GM10266 (cell line): ENCODE measurements at regions not wholly inside any gene's neighbourhood (a gene's known extent, or its start where the extent isn't known, plus 50 kb on each side); places are given as distances from the start of the nearest gene placed in this dataset.

Experiments used
- DNase-seq: peaks from one replicate; pipeline ENCODE4 v3.0.0; 2012; ENCODE audit errors: extremely low spot score
- TF ChIP-seq, protein P1 (sequence below): IDR thresholded peaks from 2 replicates; pipeline ENCODE4 v1.5.1; 2012; ENCODE audit warnings: mild to moderate bottlenecking, low read depth; ENCODE audit not compliant: control insufficient read depth, insufficient read depth; ENCODE audit errors: missing control alignments

DNA sequence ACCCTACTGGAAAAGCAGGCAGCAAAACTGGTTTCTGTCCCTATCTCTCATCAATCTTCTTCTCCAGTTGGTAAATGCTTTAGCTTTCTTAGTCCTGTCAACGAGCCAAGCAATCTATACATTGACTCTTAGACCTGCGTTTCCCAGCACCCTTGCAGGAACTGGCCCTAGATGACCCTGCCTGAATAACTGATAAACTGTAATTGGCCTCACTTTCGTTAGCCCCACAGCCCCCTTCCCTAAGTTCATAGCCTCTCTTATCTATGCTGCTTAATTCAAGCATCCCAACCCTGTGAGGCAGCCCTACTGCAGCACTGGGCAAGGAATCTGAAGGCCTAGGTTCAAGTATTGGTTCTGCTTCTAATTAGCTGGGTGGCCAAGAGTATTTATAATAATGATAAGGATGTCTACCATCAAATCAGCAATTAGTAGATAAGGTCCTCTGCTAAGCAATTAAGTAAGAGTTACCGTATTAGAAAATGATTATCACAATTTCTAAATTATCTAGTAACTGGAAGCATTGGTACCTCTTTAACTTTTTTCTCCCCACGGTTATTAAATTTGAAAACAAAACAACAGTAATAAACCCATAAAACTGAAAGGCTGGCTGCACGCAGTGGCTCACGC lies 86.4 kb upstream of the RMDN2 start:
- TF ChIP-seq, protein P1, sequence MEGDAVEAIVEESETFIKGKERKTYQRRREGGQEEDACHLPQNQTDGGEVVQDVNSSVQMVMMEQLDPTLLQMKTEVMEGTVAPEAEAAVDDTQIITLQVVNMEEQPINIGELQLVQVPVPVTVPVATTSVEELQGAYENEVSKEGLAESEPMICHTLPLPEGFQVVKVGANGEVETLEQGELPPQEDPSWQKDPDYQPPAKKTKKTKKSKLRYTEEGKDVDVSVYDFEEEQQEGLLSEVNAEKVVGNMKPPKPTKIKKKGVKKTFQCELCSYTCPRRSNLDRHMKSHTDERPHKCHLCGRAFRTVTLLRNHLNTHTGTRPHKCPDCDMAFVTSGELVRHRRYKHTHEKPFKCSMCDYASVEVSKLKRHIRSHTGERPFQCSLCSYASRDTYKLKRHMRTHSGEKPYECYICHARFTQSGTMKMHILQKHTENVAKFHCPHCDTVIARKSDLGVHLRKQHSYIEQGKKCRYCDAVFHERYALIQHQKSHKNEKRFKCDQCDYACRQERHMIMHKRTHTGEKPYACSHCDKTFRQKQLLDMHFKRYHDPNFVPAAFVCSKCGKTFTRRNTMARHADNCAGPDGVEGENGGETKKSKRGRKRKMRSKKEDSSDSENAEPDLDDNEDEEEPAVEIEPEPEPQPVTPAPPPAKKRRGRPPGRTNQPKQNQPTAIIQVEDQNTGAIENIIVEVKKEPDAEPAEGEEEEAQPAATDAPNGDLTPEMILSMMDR: no peak

DNA sequence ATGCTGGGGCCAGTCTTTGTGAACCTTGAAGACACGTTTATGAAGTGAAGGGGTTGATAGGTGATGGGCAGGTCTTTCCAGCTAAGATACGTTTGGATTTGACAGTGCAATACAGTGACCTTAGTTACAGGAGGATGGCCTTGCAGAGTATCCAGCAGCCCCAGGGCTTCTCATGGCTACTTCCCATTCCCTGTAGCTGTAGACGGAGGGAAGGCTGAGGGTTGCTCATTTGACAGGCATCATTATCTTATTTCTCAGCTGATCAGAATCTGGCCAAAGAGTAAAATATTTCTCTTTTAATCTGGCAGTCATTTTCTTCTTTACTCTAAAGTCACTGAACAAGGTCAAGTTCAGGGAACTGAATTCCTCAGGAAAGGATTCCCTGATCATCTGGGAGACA lies 85.1 kb upstream of the RMDN2 start:
- DNase-seq: no peak
- TF ChIP-seq, protein P1: no peak

More for the DNA sequence above, 86.4 kb upstream of the RMDN2 start:
- no peak for DNase-seq

DNA sequence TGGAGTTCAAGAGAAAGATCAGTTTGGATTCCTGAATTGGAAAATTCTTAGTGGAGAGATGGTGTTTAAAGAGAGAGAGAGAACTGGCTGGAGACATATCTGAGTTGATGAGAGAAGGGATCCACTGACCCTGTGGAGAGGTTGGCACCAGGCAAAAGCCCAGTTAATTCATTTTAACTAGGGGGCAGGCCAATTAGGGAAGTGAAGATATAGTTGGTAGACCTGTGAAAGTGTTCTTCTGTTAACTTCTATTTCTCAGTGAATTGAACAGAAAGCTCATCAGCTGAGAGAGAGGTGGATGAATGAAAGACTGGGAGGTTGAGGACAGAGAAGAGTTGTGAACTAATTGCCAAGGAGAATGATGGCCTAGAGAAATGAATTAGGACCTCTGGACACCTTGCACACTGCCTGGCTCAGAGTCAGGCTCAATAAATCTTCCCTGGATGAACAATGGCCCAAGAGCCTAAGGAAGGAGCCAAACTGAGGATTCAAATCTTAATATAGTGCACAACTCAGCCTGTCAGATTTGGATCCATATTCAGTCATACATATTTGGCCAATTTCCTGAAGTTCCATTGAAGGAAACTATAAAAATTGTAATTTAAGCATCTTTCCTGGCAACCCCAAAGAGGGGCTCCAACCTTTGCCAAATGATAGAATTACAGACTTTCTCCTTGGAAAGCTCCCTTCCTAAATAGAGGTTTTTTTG lies 82.2 kb upstream of the RMDN2 start:
- TF ChIP-seq, protein P1: no peak
- DNase-seq: no peak

DNA sequence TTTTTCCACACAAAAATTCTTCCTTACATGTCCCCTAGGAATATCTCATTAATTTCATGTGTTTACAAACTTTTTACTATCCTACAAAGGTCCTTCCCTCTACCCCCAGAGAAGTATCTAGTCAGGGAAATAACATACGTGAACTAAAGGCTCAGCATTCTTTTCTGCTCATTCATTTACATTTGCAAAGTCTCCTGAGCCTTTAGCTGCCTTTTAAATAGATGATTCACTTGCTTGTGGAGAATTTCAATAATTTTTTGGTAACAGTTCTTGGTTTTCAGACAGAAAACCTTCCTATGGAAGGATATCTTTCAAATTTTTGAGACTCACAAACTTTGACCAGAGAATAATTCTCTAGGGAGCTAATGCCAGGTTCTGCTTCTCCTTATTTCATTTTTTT lies 81.5 kb upstream of the RMDN2 start:
- TF ChIP-seq, protein P1: no peak
- DNase-seq: no peak

DNA sequence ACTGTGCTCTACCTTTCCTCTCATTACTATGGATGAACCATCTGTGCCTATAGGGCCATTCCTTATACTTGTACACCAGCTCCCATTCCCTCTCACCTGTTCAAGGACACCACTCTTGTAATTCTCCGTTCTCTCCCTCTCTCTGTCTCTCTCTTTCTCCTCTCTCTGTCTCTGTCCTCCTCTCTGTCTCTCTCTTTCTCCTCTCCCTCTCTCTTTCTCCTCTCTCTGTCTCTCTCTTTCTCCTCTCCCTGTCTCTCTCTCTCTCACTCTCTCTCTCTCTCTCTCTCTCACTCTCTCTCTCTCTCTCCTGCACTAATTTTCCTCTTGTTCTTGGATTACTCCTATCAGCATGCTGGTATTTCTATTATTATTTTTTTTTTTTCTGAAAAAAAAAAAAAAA lies 78.9 kb upstream of the RMDN2 start:
- TF ChIP-seq, protein P1: no peak
- no peak for DNase-seq

DNA sequence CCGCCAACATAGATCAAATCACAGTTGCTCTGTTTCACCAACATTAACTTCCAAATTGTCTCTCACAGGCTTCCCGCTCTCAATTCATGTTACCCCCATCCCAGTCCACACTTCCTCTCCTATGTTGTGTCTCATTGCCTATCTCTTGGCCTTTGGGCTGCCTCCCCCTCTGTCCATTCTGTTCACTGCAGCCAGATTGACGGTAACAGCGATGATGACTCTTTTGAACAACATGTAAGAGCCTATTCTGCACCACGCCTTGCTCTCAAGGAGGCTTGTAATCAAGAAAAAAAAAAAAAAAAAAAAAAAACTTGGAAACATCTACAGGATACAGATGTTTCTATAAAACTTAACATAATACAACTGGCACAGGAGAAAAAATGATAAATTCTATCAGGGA lies 77.3 kb upstream of the RMDN2 start:
- no peak for DNase-seq
- TF ChIP-seq, protein P1: no peak

DNA sequence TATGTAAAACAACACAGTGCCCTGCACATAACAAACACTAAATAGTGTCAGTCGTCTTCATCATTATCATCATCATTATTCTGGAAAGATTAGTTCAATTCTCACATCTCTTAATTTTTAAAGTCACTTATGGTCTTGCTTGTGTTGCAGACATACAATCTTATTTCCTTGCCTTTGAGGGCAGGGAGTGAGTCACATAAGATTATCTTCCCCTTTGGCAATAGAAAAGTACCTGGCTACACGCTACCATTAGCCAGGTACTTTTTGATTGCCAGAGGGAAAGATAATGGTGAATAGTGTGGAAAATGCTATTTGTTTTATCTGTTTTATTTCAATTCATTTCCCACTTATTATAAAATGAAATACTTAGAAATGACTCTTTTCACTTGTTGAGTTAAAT lies 76.6 kb upstream of the RMDN2 start:
- TF ChIP-seq, protein P1: no peak
- DNase-seq: no peak
